Breast epithelium (tissue), 3 donors: ENCODE measurements at regions not wholly inside any gene's neighbourhood (a gene's known extent, or its start where the extent isn't known, plus 50 kb on each side); places are given as distances from the start of the nearest gene placed in this dataset.

ENCODE experiments used
- CTCF ChIP-seq, 3 donors: fragments of 450-650 bp; IDR thresholded peaks; one replicate each; pipeline ENCODE4 v1.5.1; 2016 to 2017; ENCODE audit warnings: antibody characterized with exemption in 3 of 3, mild to moderate bottlenecking in 3 of 3, moderate library complexity in 3 of 3
- POLR2A ChIP-seq: fragments of 450-650 bp; IDR thresholded peaks from one replicate; pipeline ENCODE4 v1.6.1; 2016; ENCODE audit warnings: antibody characterized with exemption, mild to moderate bottlenecking, moderate library complexity
- POLR2AphosphoS5 ChIP-seq, 3 donors: sonication (generic); formaldehyde crosslinking; IDR thresholded peaks; one replicate each; pipeline ENCODE4 v1.6.1; 2017; ENCODE audit warnings: antibody characterized with exemption in 3 of 3

GRCh38 chr11:24421766-24422165 lies 75.1 kb upstream of the LUZP2 start:
- TF ChIP-seq CTCF (IDR thresholded peaks at IDR 0.05) = no peak
- TF ChIP-seq POLR2A = no peak
- TF ChIP-seq POLR2AphosphoS5 (IDR thresholded peaks at IDR 0.05) = no peak
